ENCODE measurements at regions not wholly inside any gene's neighbourhood (a gene's known extent, or its start where the extent isn't known, plus 50 kb on each side); places are given as distances from the start of the nearest gene placed in this dataset.

- Histone ChIP-seq H3K27ac (ENCODE audit: insufficient read length, low read depth, low read length) (no peak overlapping the region), H3K4me1 (ENCODE audit: insufficient read depth, low read length) (peaks cover 4% of the 10 kb centered on the region; the same call in 1 of the 2 replicates), H4K20me1 (ENCODE audit: control insufficient read depth, insufficient read depth, insufficient read length) (no peaks in the 10 kb centered on the region), H3K18ac (ENCODE audit: insufficient read length, low read depth, low read length) (no peak overlapping the region), H3K23me2 (ENCODE audit: insufficient read length, low read depth, low read length, poor library complexity, severe bottlenecking) (no peaks in the 10 kb centered on the region), H4K8ac (replicated peaks; ENCODE audit: insufficient read length, low read depth, low read length) (no peak overlapping the region), H3K56ac (ENCODE audit: insufficient read length, low read depth, low read length) (no peak overlapping the region), H3K4ac (ENCODE audit: low read depth, low read length) (no peak overlapping the region), H2BK5ac (ENCODE audit: insufficient read length, low read length) (no peak overlapping the region), H3K9me3 (ENCODE audit: control insufficient read depth, low read depth, low read length) (no peaks in the 10 kb centered on the region), H3K4me2 (ENCODE audit: insufficient read depth, insufficient read length, low read length) (no peak overlapping the region), H3K27me3 (ENCODE audit: insufficient read depth, low read length) (no peaks in the 10 kb centered on the region), H2AFZ (ENCODE audit: low read length) (no peak overlapping the region), H2BK15ac (ENCODE audit: low read depth, low read length) (no peak overlapping the region), H4K91ac (ENCODE audit: insufficient read length, low read depth, low read length) (no peak overlapping the region), H2AK5ac (ENCODE audit: insufficient read length, low read length) (no peak overlapping the region), H3T11ph (ENCODE audit: low read length) (no peak overlapping the region), H3K79me1 (ENCODE audit: insufficient read depth, low read depth, low read length, poor library complexity, severe bottlenecking) (no peaks in the 10 kb centered on the region), H3K23ac (ENCODE audit: insufficient read length, low read depth, low read length) (no peak overlapping the region), H3K14ac (ENCODE audit: insufficient read depth, low read length) (no peak overlapping the region), H2BK20ac (ENCODE audit: low read depth, low read length, poor library complexity, severe bottlenecking) (no peak overlapping the region), H2BK120ac (ENCODE audit: low read depth, low read length, poor library complexity, severe bottlenecking) (no peak overlapping the region), H3K79me2 (ENCODE audit: insufficient read depth, low read length) (no peaks in the 10 kb centered on the region), H2BK12ac (ENCODE audit: insufficient read length, low read depth, low read length) (no peak overlapping the region), H3K9ac (ENCODE audit: extremely low read depth, insufficient read length, low read length) (no peak overlapping the region), H4K5ac (ENCODE audit: insufficient read length, low read depth, low read length) (no peak overlapping the region)
- no CpG with 5 or more reads among the region's 1 CpG for WGBS (ENCODE audit: extremely low coverage, insufficient read length, low lambda C conversion rate)
- H3K9me3 Mint-ChIP-seq = peaks cover under 1 to 1% of the 10 kb centered on the region in 2 experiments; a peak in 4 of 5 replicates
- H3K27me3 Mint-ChIP-seq (ENCODE audit: low read depth) = no peaks in the 10 kb centered on the region
- peaks cover 16 to 26% of the 10 kb centered on the region in 2 experiments for H3K4me1 Mint-ChIP-seq
- no peak for DNase-seq
- no peak overlapping the region for H3K27ac Mint-ChIP-seq
- peaks cover under 1 to 4% (median 3%) of the 10 kb centered on the region in 3 experiments; a peak in 6 of 7 replicates for H3K36me3 Mint-ChIP-seq (ENCODE audit: insufficient read depth in 1 of 3, low read depth in 3 of 3)
- no peak for TF ChIP-seq CTCF (conservative IDR thresholded peaks at IDR 0.05)
- no peak overlapping the region for H3K4me3 Mint-ChIP-seq
Observed at GRCh38 chr16:63625126-63625525, 1496.7 kb downstream of the CDH11 start.

All from H9 (cell line).